Transverse colon (tissue), 4 donors: ENCODE measurements at regions not wholly inside any gene's neighbourhood (a gene's known extent, or its start where the extent isn't known, plus 50 kb on each side); places are given as distances from the start of the nearest gene placed in this dataset.
A peak's percentile ranks its signal among the peaks of the same experiment; 100 is the strongest.

ENCODE experiments used
- DNase-seq: peaks from one replicate; pipeline ENCODE4 v3.0.0-alpha.2; 2019
- H3K27ac ChIP-seq, 4 donors: fragments of 200-600 bp; sonication (generic); 2 replicates each; pipeline ENCODE4 v1.5.1; 2016 to 2018; ENCODE audit warnings: inconsistent platforms in 4 of 4
- H3K27me3 ChIP-seq: fragments of 200-600 bp; sonication (generic); 2 replicates; pipeline ENCODE4 v1.5.1; 2017; ENCODE audit warnings: inconsistent platforms
- H3K36me3 ChIP-seq, 4 donors: fragments of 200-600 bp; sonication (generic); 2 replicates each; pipeline ENCODE4 v1.5.1; 2017 to 2019; ENCODE audit warnings: inconsistent platforms in 4 of 4
- H3K4me1 ChIP-seq, 4 donors: fragments of 200-600 bp; sonication (generic); 2 replicates each; pipeline ENCODE4 v1.5.1; 2017 to 2020; ENCODE audit warnings: inconsistent platforms in 4 of 4
- H3K4me3 ChIP-seq, 4 donors: fragments of 200-600 bp; sonication (generic); 1 replicate in 1 of 4; 2 replicates in 3 of 4; pipeline versions ENCODE4 v1.5.1 to v1.6.1; 2017 to 2019; ENCODE audit warnings: inconsistent platforms in 4 of 4
- H3K9me3 ChIP-seq, 2 donors: fragments of 200-600 bp; sonication (generic); 2 replicates each; pipeline ENCODE4 v1.5.1; 2017 to 2019; ENCODE audit warnings: inconsistent platforms in 2 of 2
- EP300 ChIP-seq: sonication (generic); formaldehyde crosslinking; IDR thresholded peaks from one replicate; pipeline ENCODE4 v1.6.1; 2017; ENCODE audit warnings: antibody characterized with exemption, low read depth
- POLR2A ChIP-seq: fragments of 450-650 bp; IDR thresholded peaks from one replicate; pipeline ENCODE4 v1.6.1; 2016; ENCODE audit warnings: antibody characterized with exemption, mild to moderate bottlenecking, moderate library complexity
- POLR2AphosphoS5 ChIP-seq, 3 donors: sonication (generic); formaldehyde crosslinking; IDR thresholded peaks; one replicate each; pipeline ENCODE4 v1.6.1; 2016; ENCODE audit warnings: antibody characterized with exemption in 3 of 3
- WGBS, 2 donors: methylation state at CpG; one replicate each; pipeline ENCODE4 v1.1.5; 2018; ENCODE audit warnings: low coverage in 1 of 2; 5-methylcytosine and 5-hydroxymethylcytosine counted together
- in situ Hi-C, 4 donors: fragments of 200-750 bp; cut with MboI; loops; one replicate each; pipeline versions ENCODE4 v1.15.0 to v1.15.1; 2017; ENCODE audit warnings: low sequenced_read_pairs in 3 of 4, low pct_ligation_motif_present in 1 of 4, low pct_unique_long_range_greater_than_20kb in 1 of 4
- intact Hi-C: fragments of 100-400 bp; cut with DNase I; formaldehyde crosslinking; loops from one replicate; pipeline ENCODE4 v1.15.1; 2023; ENCODE audit warnings: low total_unique reads
- TF ChIP-seq, protein P1 (sequence below), 5 experiments: fragments of 200-600 bp in 3 of 5; fragments of 450-650 bp in 2 of 5; sonication (generic) in 3 of 5; IDR thresholded peaks; 1 replicate in 2 of 5; 2 replicates in 3 of 5; pipeline ENCODE4 v1.5.1; 2016 to 2017; ENCODE audit warnings: antibody characterized with exemption in 5 of 5, inconsistent platforms in 3 of 5, mild to moderate bottlenecking in 2 of 5, moderate library complexity in 1 of 5

DNA sequence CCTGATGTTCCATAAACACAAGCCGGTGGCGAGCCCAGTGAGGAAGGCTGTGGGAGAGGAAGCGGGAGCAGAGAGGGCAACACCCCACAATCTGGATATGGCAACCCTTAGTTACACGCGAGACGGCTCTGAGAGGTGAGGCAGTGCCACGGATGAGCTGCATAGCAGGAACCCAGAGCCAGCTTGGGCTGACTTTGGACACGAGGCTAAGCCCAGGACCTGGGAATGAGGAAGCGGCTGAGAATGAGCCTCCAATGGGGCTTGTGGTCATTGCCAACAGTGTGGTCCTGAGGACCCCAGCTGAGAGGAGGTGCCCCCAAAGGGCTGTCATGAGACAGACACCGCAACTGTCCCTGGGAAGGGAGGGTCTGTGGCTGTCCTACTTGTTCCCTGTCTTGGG lies 160.0 kb upstream of the SMIM23 start:
- no peak overlapping the region for H3K4me3 ChIP-seq
- intact Hi-C loops: no loop called here
- no peaks in the 10 kb centered on the region for H3K36me3 ChIP-seq
- H3K27me3 ChIP-seq: peaks cover 18% of the 10 kb centered on the region
- no peak overlapping the region for H3K27ac ChIP-seq
- WGBS, 2 donors: 84% methylated on average over 10 of the region's 10 CpGs; no CpG with 5 or more reads in 1 of the 2 donors
- DNase-seq: no peak
- H3K9me3 ChIP-seq: no peaks in the 10 kb centered on the region
- H3K4me1 ChIP-seq: peaks cover 0 to 13% (median 5%) of the 10 kb centered on the region in 4 donors
- in situ Hi-C loops: no loop called here
- no peak for TF ChIP-seq POLR2A

DNA sequence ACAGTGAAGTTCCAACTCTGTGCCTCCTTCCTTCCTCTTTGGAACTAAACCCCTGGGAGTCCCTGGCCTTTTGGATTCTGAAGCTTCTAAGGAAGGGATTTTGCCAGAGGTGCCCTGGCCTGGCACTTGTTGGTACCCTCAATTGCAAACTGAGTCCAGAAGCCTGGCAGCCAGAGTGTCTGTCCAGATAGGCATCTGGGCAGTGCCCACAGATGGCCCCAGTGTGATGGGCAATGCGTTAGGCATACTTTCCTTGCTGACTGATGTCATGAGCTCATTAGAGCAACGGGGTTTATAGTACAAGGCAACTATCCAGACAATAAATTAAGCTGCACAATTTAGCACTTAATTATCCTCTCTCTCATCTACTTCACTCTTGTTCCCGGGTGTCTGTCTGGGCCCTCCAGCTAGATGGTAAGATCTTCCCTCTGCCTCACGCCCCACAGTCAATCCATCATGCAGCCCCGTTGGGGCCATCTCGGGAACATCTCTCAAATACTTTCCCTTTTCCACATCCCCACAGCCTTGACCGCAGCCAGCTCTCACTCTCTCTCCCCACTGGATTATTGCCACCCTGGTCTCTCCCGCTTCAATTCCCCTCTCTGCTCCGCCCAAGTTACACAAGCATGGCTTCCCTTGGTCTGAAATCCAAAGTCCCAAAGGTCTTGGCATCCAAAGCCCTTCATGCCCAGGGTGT lies 157.5 kb upstream of the SMIM23 start:
- Histone ChIP-seq H3K36me3 (no peaks in the 10 kb centered on the region), H3K27ac (no peak overlapping the region), H3K4me1 (peaks cover 0 to 13% (median 5%) of the 10 kb centered on the region in 4 donors), H3K9me3 (no peaks in the 10 kb centered on the region), H3K4me3 (no peak overlapping the region), H3K27me3 (peaks cover 28% of the 10 kb centered on the region)
- 74 to 83% methylated on average over 5 to 9 of the region's 9 CpGs for WGBS, 2 donors
- in situ Hi-C loops (no loop called here), intact Hi-C loops (no loop called here)
- no peak for DNase-seq
- TF ChIP-seq POLR2A: no peak
- no peak for TF ChIP-seq EP300

DNA sequence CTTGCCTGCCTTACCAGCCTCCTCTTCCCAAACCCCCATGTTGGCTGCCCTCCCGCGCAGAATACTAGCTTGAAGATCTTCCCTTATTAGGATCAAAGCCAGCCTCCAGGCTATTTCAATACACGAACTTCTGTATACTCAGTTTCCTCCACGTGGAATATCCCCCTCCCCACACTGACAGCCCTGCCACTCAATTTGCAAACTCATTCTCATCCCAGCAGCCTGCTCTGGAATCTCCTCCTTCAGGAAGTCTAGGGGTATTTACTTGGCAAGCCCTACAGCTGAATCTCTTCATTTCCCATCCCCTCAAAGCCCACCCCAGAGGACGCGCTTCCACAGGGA lies 157.0 kb upstream of the SMIM23 start:
- Histone ChIP-seq H3K27me3 (peaks cover 28% of the 10 kb centered on the region), H3K9me3 (no peaks in the 10 kb centered on the region), H3K4me3 (no peak overlapping the region), H3K36me3 (no peaks in the 10 kb centered on the region), H3K4me1 (peaks cover 0 to 13% (median 5%) of the 10 kb centered on the region in 4 donors), H3K27ac (no peak overlapping the region)
- no peak for TF ChIP-seq POLR2A
- TF ChIP-seq, protein P1, sequence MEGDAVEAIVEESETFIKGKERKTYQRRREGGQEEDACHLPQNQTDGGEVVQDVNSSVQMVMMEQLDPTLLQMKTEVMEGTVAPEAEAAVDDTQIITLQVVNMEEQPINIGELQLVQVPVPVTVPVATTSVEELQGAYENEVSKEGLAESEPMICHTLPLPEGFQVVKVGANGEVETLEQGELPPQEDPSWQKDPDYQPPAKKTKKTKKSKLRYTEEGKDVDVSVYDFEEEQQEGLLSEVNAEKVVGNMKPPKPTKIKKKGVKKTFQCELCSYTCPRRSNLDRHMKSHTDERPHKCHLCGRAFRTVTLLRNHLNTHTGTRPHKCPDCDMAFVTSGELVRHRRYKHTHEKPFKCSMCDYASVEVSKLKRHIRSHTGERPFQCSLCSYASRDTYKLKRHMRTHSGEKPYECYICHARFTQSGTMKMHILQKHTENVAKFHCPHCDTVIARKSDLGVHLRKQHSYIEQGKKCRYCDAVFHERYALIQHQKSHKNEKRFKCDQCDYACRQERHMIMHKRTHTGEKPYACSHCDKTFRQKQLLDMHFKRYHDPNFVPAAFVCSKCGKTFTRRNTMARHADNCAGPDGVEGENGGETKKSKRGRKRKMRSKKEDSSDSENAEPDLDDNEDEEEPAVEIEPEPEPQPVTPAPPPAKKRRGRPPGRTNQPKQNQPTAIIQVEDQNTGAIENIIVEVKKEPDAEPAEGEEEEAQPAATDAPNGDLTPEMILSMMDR (IDR thresholded peaks at IDR 0.05): no peak
- no peak for TF ChIP-seq EP300
- TF ChIP-seq POLR2AphosphoS5 (IDR thresholded peaks at IDR 0.05): no peak
- in situ Hi-C loops: no loop called here
- intact Hi-C loops: no loop called here
- 61 to 63% methylated on average over 4 to 6 of the region's 6 CpGs for WGBS, 2 donors
- no peak for DNase-seq

DNA sequence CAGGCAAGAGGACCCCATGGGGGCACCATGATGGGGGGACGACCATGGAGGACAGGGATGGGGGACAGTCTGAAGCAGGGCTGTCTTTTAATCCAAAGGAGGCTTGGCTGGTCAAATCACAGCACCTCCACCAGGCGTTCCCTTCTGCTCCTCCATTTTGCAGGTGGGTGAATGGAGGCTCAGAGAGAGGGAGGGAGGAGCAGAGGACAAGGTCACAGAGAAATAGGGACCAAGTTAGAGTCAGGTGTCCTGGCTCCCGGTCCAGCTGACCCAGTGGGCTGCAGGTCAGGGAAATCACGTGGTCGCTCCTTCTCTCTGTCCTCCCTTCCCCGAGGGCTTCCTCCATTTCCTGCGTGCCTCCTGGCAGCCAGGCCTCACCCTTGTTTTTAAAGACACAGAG lies 156.4 kb upstream of the SMIM23 start:
- Histone ChIP-seq H3K36me3 (no peaks in the 10 kb centered on the region), H3K4me3 (no peak overlapping the region), H3K9me3 (no peaks in the 10 kb centered on the region), H3K27ac (no peak overlapping the region), H3K4me1 (peaks cover 0 to 13% (median 5%) of the 10 kb centered on the region in 4 donors), H3K27me3 (peaks cover 28% of the 10 kb centered on the region)
- WGBS, 2 donors: 41 to 83% methylated on average over 2 to 7 of the region's 7 CpGs
- DNase-seq: no peak
- in situ Hi-C loops: no loop called here
- TF ChIP-seq EP300: no peak
- intact Hi-C loops: no loop called here

DNA sequence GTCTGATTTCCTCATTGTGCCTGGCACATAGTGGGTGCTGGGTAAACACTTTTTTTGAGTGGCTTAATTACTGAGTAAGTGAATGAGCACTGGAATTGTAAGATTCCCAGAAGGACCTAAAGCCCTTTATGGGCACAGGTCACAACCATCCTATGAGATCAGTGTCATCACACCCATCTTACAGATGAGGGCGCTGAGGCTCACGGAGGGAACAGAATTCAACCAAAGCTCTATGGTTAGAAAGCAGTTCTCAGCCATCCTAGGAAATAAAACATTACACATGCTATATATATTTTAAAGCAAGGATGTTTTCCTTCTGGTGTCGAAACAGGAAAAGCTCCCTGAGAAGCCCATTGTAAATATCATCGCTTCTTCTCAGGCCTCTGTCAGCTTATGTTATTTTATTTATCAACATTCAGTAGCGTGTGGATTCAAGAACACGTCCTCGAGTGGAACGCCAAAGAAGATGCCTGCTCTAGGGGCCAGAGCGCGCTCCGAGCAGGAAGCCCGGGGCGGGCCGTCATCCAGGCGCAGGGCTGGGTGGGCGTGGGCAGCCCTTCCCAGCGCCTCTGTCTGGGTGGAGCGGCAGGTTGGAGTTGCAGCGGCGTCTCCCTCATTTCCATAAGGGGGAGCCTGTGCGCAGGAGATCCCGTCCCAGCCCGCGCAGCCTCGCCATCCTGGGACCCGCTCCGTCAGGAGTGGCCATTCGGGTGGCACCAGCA lies 155.8 kb upstream of the SMIM23 start:
- Histone ChIP-seq H3K4me1 (peaks cover 0 to 13% (median 5%) of the 10 kb centered on the region in 4 donors), H3K27me3 (peaks cover 28% of the 10 kb centered on the region), H3K36me3 (no peaks in the 10 kb centered on the region), H3K27ac (no peak overlapping the region), H3K4me3 (no peak overlapping the region), H3K9me3 (no peaks in the 10 kb centered on the region)
- TF ChIP-seq EP300: no peak
- TF ChIP-seq, protein P1 (IDR thresholded peaks at IDR 0.05): peak in 3 of 5 experiments; percentile 20 to 39 (median 24)
- in situ Hi-C loops (no loop called here), intact Hi-C loops (no loop called here)
- 17% methylated on average over 20 of the region's 28 CpGs; no CpG with 5 or more reads in 1 of the 2 donors for WGBS, 2 donors
- DNase-seq: peak; percentile 30
